DMS79 treated with DMSO at 0.1 percent for 48 hours (cell line): ENCODE measurements at regions not wholly inside any gene's neighbourhood (a gene's known extent, or its start where the extent isn't known, plus 50 kb on each side); places are given as distances from the start of the nearest gene placed in this dataset.
A peak's percentile ranks its signal among the peaks of the same experiment; 100 is the strongest.

Experiments
- DNase-seq: peaks from one replicate; lab custom pipeline; 2025; lab: John Stamatoyannopoulos, UW

DNA sequence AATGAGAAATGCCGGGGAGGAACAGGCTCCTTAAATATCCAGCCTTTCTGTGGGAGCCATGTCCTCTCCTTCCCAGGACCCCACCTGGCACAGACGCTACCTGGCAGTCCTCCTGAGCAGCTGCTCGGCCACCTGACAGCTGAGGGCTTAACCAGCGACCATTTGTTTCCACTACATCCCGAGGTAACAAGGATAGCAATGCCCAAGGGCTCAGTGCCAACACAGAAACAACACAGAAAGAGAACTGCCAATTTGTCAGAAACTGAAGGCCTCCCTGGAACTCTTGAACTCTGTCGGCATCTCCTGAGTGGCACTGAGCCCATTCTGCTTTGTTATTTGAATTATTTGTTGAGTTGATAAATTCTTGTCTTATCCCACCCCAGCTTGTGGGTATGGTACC is 122.2 kb upstream of the ARHGAP28 start:
- peak; percentile 74 for DNase-seq

DNA sequence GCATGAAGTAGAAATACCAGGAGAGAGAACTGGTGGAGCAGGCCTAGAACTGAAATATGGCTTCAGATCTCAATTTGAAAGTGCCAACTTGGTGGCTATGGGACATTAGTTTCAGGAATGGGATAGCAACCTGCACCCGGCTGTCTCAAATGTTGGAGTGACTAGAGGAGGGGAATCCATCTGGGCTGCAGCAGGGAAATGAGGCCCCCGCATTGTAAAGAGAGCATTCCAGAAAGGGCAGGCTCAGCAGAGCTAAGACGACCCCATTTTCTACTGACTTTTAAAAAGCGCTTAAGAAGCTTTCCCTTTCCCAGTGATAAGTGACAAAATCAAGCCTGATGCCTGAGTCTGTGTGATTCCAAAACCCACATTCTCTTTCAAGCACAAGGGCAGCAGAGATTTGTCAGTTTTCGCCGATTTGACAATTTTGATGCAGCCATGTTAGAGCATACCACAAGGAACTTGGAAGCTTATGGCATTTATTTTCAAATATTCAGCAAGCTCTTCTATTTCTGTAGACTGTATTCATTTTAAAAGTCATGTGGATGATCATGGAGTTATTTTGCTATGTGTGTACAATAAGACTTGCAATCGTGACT is 119.8 kb upstream of the ARHGAP28 start:
- no peak for DNase-seq

DNA sequence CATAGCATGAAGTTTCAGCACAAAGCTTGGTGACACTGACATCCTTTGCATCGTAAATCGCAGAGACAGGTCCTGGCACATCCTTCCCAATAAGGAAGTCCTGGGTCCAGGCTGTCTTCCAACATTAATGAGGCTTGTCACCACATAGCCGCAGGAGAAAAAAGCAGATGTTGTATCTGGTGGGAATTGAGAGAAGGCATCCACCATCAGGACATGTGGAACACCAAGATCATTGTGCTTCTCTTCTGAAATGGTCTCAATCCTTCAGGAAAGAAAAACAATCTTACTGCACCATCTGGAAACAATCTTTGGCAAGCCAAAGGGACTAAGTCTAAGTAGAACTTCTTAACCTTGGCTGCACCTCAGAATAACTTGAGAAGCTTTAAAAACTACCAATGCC is 119.0 kb upstream of the ARHGAP28 start:
- no peak for DNase-seq

DNA sequence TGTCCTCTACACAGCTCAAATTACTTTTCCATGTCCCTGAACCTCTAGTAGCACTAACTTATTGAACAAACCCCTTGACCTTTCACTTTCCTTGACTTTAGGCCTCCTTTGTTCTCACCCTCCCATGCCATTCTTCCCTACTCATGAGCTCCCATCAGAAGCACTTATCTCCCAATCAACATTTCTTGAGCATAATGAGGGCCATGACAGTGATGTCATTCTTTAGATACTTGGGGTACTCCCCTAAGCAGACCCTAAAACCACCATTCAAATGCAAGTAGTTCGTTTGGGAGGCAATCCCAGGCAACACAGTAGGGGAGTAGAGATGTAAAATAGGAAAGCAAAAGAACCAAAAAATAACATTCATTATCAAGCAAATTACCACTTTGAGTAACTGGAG is 115.9 kb upstream of the ARHGAP28 start:
- DNase-seq: no peak

DNA sequence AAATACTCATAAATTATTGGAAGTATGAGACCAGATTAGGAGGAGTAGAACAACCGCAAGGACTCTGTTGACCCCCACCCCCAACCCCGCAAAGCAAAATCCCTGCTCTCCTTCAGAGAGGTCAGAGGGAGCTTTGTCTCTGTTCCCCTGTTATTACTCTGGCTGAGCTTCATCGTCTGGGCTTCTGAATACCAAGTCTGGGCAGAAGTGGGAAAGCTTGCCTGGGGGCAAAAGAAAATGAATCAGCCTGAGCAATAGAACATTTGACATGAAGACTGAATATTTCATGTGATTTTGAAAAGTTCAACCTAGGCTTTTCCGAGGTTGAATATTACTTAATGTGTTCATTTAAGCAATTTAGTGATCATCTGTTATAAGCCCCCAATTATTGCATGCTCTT is 114.6 kb upstream of the ARHGAP28 start:
- no peak for DNase-seq

DNA sequence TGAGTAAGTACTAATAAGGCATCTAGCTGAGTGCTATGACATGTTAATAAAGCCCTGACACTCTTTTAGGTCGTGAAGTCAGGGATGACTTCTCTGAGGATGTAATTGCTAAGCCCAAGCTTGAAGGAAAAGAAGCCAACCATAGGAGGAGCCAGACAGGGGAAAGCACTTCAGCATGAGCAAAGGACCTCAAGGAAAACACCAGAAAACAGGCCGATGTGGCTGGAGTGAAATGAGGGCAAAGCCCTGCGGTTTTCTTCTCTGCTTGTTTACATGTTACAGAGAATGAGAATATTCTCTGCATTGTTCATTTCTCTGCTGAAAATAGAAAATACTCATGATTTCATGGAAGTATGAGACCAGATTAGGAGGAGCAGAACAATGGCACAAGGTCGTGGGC is 112.5 kb upstream of the ARHGAP28 start:
- DNase-seq: no peak

DNA sequence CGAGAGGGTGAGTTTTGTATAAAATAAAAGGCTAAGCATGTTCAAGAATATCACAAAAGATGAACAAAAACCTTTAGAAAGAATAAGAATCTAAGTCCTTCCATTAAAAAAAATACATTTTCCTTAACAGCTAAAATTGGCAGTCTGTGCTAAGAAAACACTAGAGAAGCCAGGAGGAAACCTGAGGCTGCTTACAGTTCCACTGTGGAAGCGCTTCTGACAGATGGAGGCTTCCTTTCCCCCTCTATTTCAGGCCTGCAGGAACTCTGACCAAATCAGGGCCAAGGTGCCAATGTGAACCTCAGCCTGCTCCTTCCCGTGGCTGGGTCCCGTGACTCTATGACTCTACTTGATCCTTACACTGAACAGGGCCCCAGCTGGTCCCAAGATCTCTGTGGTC is 108.1 kb upstream of the ARHGAP28 start:
- DNase-seq: no peak

DNA sequence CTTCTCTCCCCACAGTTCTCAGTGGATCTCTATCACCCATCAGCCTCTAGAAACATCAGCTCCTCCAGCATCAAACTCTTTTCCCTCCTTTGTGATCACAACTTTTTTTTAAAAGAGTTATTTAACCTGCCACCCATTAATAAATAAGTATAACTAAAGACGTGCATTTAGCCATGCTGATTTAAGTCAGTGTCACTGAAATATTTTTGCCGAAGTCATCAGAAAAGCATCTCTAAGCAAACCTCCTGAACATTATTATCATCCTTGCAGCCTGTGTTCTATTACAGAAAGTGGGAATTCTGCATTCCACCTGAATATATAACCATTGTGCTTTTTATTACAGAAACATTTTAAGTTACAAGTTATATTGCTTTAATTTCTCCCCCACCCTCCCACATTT is 106.2 kb upstream of the ARHGAP28 start:
- no peak for DNase-seq

DNA sequence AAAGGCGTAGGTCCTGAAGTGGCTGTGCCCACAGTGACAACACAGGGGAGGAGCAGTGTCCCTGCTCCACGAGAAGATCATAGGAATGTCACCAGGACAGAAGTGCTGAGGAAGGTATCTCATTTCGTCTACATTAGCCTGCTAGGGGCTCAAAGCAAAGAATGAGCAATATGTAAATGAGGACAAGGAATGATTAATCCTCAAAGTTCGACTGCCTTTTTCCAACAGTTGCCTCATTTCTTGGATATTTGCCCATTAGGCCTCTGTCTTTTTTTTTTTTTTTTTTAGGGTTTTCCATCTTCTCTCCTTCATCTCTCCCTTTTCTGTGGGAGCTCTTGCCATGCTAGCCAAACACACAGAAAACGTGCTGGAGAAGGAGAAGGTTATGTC is 105.2 kb upstream of the ARHGAP28 start:
- DNase-seq: no peak

DNA sequence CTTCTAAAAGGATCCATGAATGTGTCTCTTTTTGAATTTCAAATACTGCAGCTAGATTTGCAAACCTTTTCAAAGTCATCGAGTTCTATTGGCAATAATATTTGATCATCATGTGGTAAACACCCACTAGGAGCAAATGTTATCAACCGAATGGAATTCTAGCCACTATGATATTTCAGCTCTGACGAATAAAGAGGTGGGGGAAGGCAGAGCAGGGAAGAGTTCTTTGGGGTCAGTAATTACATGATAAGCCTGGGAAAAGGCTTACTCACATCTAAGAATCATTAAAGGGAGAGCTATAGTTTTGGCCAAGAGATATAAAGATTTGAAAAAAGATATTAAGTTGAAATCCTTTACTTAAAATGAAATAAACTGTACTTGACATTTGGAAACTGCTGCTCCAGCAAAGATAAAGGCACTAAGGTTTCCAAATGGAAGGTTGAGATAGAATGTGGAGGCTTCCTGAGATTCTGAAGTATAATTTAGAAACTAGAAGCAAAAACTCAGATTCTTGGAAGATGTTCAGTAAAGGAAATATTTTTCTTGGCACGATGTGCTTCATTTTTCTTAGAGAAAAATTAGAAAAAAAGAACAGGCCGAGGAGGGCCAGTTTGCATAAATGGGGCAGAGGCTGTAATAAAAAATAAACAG is 104.7 kb upstream of the ARHGAP28 start:
- no peak for DNase-seq

DNA sequence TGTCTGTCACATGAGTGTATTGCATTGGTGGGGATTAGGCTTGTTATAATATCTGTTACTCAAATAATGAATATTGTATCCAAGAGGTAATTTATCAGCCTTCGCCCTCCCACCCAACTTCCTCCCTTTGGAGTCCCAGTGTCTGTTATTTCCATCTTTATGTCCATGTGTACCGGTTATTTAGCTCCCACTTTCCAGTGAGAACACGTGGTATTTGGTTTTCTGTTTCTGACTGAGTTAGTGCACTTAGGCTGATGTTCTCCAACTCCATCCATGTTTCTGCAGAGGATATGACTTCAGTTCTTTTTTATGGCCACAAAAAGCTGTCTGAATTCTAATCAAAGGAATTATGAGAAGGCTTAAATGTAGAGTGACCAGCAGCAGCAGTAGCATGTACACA is 104.0 kb upstream of the ARHGAP28 start:
- DNase-seq: no peak

DNA sequence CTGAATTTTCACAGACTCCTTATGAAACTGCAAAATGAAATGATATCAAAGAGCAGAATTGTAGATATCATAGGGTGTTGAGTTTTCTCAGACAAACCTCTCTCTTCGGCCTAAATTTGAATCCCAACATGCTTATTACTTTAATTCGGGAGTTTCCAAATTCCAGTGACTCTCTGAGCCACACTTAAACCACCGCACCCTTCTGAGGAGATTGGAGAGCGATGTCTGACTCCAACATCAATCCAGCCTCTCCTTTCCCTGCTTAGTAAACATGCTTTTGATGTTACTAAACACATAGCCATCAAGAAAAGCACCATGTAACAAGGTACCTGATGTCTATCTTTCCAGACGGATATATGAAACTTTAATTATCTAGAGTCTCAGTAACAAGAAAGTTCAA is 103.1 kb upstream of the ARHGAP28 start:
- DNase-seq: no peak

DNA sequence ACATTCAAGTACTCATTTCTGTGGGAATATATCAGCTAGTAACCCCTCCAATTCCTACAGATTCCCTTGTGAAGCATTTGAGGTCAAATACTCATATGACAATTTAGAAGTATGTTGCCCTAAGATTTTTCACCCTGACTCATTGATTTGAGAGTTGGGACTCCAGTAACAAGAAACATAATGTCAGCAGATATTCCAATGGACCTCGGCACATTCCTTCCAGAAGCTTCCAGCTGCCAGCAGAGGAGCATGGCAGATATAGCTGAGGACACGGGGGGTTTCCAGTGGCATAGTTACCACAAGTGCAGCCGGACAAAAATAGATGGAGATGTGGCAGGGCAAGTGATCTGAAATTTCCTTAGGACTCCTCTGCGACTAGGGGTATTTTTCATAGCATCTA is 101.9 kb upstream of the ARHGAP28 start:
- DNase-seq: no peak

DNA sequence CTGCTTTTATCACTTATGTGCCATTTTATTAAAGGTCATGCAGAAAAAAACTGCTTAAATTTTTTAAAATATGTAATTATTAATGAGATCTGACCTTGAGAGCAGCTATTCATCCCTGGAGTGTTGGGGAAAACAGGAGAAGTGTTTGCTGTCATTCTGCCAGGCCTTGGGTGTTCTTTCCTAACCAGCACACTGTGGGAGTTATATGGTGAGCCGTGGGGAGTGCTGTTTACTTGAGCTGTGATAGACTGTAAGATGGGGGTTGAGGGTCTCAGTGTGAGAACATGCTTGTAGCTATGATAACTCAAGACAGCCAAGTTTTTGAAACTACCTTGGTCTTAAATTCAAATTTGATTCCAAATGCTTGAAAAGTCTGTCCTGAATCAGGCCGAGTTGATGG is 101.3 kb upstream of the ARHGAP28 start:
- DNase-seq: no peak

DNA sequence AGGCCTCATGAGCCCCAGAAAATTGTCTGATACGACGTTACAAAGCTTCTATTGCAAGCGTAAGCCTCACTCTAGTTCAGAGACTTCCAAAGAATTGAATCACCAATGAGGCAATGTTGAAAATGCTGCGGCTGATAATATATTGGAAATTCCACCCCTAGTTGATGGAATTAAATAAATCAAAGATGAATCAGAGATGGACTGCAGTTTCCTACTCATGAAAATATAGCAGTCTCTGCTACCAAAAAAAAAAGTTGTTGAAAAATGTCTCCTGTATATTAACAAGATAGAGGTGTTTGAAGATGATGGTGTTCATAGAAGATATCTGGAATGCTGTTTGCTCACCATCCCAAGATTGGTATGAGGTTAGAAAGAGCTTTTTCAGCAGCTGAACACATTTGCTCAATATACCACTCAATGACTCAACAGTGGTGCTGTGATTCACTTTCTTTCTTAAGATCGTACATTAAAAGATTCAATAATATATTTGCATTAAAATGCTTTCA is 99.8 kb upstream of the ARHGAP28 start:
- DNase-seq: no peak

DNA sequence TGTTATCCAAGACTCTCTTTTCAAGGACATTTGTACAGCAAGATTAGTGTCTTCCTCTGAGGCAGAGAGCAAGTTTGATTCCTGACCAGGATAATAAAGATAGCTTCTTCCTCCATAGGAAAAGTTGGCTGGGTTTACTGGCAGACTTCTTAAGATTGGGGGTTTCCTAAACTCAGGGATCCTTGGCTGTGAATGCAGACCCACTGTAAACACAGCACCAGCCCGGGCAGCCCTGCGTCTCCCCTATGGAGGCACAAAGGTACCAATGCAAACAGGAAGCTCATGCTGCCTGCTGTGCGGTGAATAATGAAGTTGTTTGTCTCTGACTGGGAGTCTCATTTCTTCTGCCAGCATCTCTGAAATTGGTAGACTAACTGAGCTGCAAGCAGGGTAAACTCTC is 96.2 kb upstream of the ARHGAP28 start:
- DNase-seq: no peak

DNA sequence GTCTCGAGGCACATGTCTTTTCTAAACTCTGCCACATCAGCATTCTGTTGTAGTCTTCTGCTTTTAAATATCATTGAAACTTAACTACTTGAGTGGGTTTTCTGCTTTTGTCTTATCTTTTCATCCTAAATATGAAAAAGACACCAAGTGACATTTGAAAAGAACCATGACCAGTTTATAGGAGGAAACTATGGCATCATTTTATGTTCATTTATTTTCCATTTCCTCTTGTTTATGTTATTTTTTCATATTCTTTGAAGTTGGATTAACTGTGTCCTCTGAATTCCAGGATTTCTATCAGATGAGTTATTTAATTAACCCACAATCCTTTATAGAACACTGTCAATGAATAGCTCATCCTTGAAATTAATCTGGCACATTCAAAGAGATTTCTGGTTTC is 93.4 kb upstream of the ARHGAP28 start:
- DNase-seq: no peak

DNA sequence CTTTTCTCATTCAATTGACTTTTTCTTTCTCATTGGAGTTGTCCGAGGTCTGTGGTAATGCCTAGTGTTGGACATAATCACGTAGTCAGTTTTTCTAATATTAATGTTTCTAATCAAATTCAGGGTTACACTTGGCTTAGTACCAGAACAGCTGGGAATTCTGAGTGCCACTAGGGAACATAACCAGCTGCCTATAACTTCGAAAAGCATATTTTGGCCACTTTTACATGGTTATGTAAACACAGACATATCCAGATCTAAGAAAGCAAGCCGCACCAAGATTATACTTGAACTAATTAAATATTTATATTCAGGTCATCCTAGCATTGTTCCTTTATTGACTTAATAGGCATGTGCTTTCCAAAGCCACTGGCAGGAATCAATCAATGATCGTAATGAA is 91.1 kb upstream of the ARHGAP28 start:
- no peak for DNase-seq

DNA sequence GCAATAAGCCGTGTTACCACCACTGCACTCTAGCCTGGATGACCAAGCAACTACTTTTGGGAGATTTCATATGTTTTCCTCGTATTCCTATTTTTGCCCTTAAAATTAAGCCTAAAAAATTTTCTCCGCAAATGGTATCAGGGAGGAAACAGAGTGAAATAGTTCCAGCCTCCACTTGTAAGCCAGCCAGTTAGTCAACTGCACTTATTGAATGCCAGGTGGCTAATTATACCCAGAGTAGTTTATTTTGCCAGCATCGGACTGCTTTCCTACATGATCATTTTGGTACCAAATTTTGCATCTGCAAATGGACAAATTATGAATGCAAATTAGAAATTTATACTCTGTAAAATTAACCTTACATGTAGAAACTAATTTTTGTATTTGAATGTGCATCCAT is 90.2 kb upstream of the ARHGAP28 start:
- no peak for DNase-seq

DNA sequence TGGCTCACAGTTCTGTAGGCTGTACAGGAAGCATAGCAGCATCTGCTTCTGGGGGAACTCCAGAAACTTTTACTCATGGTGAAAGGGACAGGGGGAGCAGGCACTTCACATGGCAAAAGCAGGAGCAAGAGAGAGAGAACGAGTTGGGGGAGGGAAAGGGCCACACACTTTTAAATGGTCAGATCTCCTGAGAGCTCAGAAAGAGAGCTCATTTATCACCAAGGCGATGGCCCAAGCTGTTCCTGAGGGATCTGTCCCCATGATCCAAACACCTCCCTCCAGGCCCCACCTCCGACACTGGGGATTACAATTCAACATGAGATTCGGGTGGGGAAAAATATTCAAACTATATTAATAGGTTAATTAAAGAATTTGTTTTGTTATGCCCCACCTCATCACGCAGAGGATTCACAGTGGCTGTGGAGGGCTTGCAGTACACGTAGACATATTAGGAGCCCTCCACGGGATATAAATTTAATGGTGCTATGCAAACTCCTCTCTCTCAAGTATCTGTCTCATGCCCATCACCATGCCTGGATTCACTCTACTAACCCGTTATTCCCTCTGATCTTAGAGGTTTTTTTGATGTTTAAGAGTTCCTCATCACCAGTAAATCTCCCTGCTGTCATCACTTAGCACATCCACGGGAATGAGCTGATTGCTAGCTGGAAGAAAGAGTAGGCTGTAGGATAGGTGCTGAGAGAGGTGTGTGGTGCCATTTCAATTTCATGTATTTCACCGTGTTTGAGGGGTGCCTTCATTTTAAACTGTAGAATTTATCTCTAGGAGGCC is 84.5 kb upstream of the ARHGAP28 start:
- DNase-seq: no peak

DNA sequence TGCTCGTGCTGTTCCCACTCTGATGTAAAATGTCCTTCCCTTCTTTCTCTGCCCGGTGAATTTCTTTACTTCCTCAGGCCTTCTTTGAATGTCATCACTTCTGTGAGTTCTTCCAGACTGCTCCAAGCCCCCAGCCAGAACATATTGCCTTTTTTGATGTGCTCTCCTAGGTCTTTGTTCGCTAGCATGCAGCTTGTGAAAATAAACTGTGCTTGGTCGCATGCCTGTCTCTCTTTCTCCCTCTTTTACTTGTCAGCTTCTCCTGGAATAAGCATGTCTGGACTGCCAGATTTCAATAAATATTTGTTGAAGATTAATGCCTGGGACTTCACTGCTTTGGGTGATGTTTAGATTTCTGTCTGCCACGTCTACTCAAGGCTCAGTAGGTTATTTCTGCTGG is 82.7 kb upstream of the ARHGAP28 start:
- no peak for DNase-seq

DNA sequence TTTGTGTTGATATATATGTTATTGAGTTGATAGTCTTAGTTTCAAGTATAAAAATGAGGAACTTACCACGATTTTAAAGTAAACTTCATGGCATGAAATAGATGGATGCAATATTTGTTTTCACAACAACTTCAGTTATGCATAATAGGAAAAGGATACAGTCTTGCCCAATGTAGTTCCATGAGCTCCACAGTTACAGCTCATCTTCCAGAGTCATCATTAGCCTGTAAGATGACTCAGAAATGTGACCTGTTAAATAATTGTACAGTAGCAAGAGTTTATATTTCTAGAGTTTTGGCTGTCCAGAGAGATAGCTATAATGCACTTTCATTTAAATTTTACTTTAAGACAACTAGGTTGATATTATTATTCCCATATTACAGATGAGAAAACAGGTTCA is 80.9 kb upstream of the ARHGAP28 start:
- DNase-seq: no peak

DNA sequence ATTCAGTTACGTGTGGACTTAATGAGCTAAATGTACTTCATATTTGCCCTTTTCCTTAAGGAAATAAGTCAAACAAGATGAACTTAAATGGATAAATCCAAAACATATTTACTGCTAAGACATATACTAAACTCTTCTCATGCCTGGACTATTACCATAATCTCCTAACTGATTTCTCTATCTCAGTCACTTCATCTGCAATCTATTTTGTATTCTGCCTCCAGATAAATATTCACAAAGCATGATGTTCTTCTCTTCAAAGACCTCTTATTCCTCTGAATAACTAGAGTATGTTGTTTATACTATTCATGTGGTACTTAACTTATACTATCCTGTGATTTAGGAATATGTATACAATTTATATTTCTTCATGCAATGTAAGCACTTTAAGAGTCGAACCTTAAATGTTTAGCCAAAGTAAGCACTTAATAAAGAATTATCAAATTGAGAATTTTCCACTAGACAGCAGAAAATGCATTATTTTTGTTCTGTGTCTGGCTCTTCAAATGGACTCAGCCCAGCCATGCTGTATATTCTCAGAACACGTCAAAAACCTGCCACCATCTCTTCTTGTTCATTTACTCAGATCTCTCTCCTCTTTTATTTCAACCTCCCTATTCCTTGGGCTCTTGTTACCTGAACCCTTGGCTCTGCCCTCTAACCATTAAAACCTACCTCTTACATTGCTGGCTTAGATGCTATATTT is 79.9 kb upstream of the ARHGAP28 start:
- DNase-seq: peak; percentile 84
